H9 (cell line): ENCODE measurements at regions not wholly inside any gene's neighbourhood (a gene's known extent, or its start where the extent isn't known, plus 50 kb on each side); places are given as distances from the start of the nearest gene placed in this dataset.

ENCODE experiments used
- DNase-seq: peaks from one replicate; pipeline ENCODE4 v3.0.0-alpha.2; 2017
- H2AFZ ChIP-seq: one replicate; pipeline ENCODE4 v1.6.1; 2013; ENCODE audit warnings: mild to moderate bottlenecking, low read length, control low read depth, moderate library complexity
- H2AK5ac ChIP-seq: 2 replicates; pipeline ENCODE4 v1.6.1; 2013; ENCODE audit warnings: low read length, control low read depth, mixed read lengths; ENCODE audit not compliant: insufficient read length
- H2BK120ac ChIP-seq: one replicate; pipeline ENCODE4 v1.6.1; 2013; ENCODE audit warnings: low read depth, mild to moderate bottlenecking, low read length, control low read depth, inconsistent platforms; ENCODE audit not compliant: poor library complexity, severe bottlenecking
- H2BK12ac ChIP-seq: 2 replicates; pipeline ENCODE4 v1.6.1; 2013; ENCODE audit warnings: low read length, control low read depth, mixed read lengths, low read depth; ENCODE audit not compliant: insufficient read length
- H2BK15ac ChIP-seq: 2 replicates; pipeline ENCODE4 v1.6.1; 2013; ENCODE audit warnings: low read depth, low read length, control low read depth
- H2BK20ac ChIP-seq: one replicate; pipeline ENCODE4 v1.6.1; 2013; ENCODE audit warnings: low read depth, mild to moderate bottlenecking, low read length, control low read depth, inconsistent platforms; ENCODE audit not compliant: poor library complexity, severe bottlenecking
- H2BK5ac ChIP-seq: 2 replicates; pipeline ENCODE4 v1.6.1; 2013; ENCODE audit warnings: low read length, control low read depth, mixed read lengths; ENCODE audit not compliant: insufficient read length
- H3K14ac ChIP-seq: 2 replicates; pipeline ENCODE4 v1.6.1; 2013; ENCODE audit warnings: low read length, control low read depth; ENCODE audit not compliant: insufficient read depth
- H3K18ac ChIP-seq: 2 replicates; pipeline ENCODE4 v1.6.1; 2013; ENCODE audit warnings: low read depth, mild to moderate bottlenecking, mixed read lengths, low read length, control low read depth; ENCODE audit not compliant: insufficient read length
- H3K23ac ChIP-seq: 2 replicates; pipeline ENCODE4 v1.6.1; 2013; ENCODE audit warnings: low read length, control low read depth, mixed read lengths, low read depth; ENCODE audit not compliant: insufficient read length
- H3K23me2 ChIP-seq: 2 replicates; pipeline ENCODE4 v1.6.1; 2013; ENCODE audit warnings: low read depth, mild to moderate bottlenecking, mixed read lengths, low read length, control low read depth; ENCODE audit not compliant: insufficient read length, poor library complexity, severe bottlenecking
- H3K27ac ChIP-seq: 2 replicates; pipeline ENCODE4 v1.5.1; 2013; ENCODE audit warnings: low read length, control low read depth, mixed read lengths, low read depth; ENCODE audit not compliant: insufficient read length
- H3K27me3 ChIP-seq: 2 replicates; pipeline ENCODE4 v1.6.1; 2013; ENCODE audit warnings: low read length, control low read depth, inconsistent platforms; ENCODE audit not compliant: insufficient read depth
- H3K4ac ChIP-seq: 2 replicates; pipeline ENCODE4 v1.6.1; 2013; ENCODE audit warnings: low read depth, mild to moderate bottlenecking, control low read depth, inconsistent platforms, low read length, moderate library complexity
- H3K4me1 ChIP-seq: 2 replicates; pipeline ENCODE4 v1.6.1; 2013; ENCODE audit warnings: low read length, control low read depth, inconsistent platforms; ENCODE audit not compliant: insufficient read depth
- H3K4me2 ChIP-seq: 2 replicates; pipeline ENCODE4 v1.6.1; 2013; ENCODE audit warnings: low read length, control low read depth, mixed read lengths; ENCODE audit not compliant: insufficient read length, insufficient read depth
- H3K56ac ChIP-seq: 2 replicates; pipeline ENCODE4 v1.6.1; 2013; ENCODE audit warnings: low read depth, mild to moderate bottlenecking, mixed read lengths, low read length, control low read depth; ENCODE audit not compliant: insufficient read length
- H3K79me1 ChIP-seq: 2 replicates; pipeline ENCODE4 v1.6.1; 2013; ENCODE audit warnings: low read depth, mild to moderate bottlenecking, moderate library complexity, low read length, control low read depth, inconsistent platforms; ENCODE audit not compliant: insufficient read depth, poor library complexity, severe bottlenecking
- H3K79me2 ChIP-seq: 2 replicates; pipeline ENCODE4 v1.6.1; 2013; ENCODE audit warnings: low read length, control low read depth, inconsistent platforms; ENCODE audit not compliant: insufficient read depth
- H3K9ac ChIP-seq: 2 replicates; pipeline ENCODE4 v1.6.1; 2013; ENCODE audit warnings: low read length, control low read depth, mixed read lengths; ENCODE audit not compliant: insufficient read length; ENCODE audit errors: extremely low read depth
- H3K9me3 ChIP-seq: one replicate; pipeline ENCODE4 v1.6.1; 2013; ENCODE audit warnings: low read depth, low read length, inconsistent platforms; ENCODE audit not compliant: control insufficient read depth
- H3T11ph ChIP-seq: one replicate; pipeline ENCODE4 v1.6.1; 2013; ENCODE audit warnings: mild to moderate bottlenecking, low read length, control low read depth, inconsistent platforms
- H4K20me1 ChIP-seq: one replicate; pipeline ENCODE4 v1.6.1; 2013; ENCODE audit not compliant: control insufficient read depth, insufficient read length, insufficient read depth
- H4K5ac ChIP-seq: 2 replicates; pipeline ENCODE4 v1.6.1; 2013; ENCODE audit warnings: low read depth, mild to moderate bottlenecking, mixed read lengths, low read length, control low read depth; ENCODE audit not compliant: insufficient read length
- H4K8ac ChIP-seq: replicated peaks from 2 replicates; pipeline ENCODE4 v1.6.1; 2013; ENCODE audit warnings: low read length, control low read depth, mixed read lengths, low read depth; ENCODE audit not compliant: insufficient read length
- H4K91ac ChIP-seq: 2 replicates; pipeline ENCODE4 v1.6.1; 2013; ENCODE audit warnings: low read depth, mild to moderate bottlenecking, moderate library complexity, mixed read lengths, low read length, control low read depth; ENCODE audit not compliant: insufficient read length
- H3K27ac Mint-ChIP-seq, 3 experiments: 2 replicates in 2 of 3; 3 replicates in 1 of 3; pipeline ENCODE4 v1.8.0; 2020 to 2021; ENCODE audit warnings: mixed read lengths in 3 of 3, mild to moderate bottlenecking in 1 of 3, moderate library complexity in 1 of 3
- H3K27me3 Mint-ChIP-seq: 2 replicates; pipeline ENCODE4 v1.8.0; 2021; ENCODE audit warnings: low read depth, mild to moderate bottlenecking, moderate library complexity, mixed read lengths
- H3K36me3 Mint-ChIP-seq, 3 experiments: 2 replicates in 2 of 3; 3 replicates in 1 of 3; pipeline ENCODE4 v1.8.0; 2020 to 2021; ENCODE audit warnings: low read depth in 3 of 3, mixed read lengths in 3 of 3; ENCODE audit not compliant: insufficient read depth in 1 of 3
- H3K4me1 Mint-ChIP-seq, 2 experiments: 2 replicates each; pipeline ENCODE4 v1.8.0; 2020; ENCODE audit warnings: mixed read lengths in 2 of 2
- H3K4me3 Mint-ChIP-seq, 2 experiments: 2 replicates in 1 of 2; 3 replicates in 1 of 2; pipeline ENCODE4 v1.8.0; 2020 to 2021; ENCODE audit warnings: mild to moderate bottlenecking in 2 of 2, mixed read lengths in 2 of 2, moderate library complexity in 1 of 2
- H3K9me3 Mint-ChIP-seq, 2 experiments: 2 replicates in 1 of 2; 3 replicates in 1 of 2; pipeline ENCODE4 v1.8.0; 2020; ENCODE audit warnings: mild to moderate bottlenecking in 2 of 2, mixed read lengths in 2 of 2, moderate library complexity in 1 of 2
- WGBS: extraction: QIAGEN DNeasy Blood & Tissue Kit; methylation state at CpG from one replicate; pipeline ENCODE4 v1.1.7; 2013; ENCODE audit warnings: missing lambda C conversion rate, low lambda C conversion rate, mixed read lengths; ENCODE audit not compliant: insufficient read length; ENCODE audit errors: extremely low coverage; 5-methylcytosine and 5-hydroxymethylcytosine counted together
- TF ChIP-seq, protein P1 (sequence below): fragments of 200-600 bp; sonication (generic); conservative IDR thresholded peaks from 3 replicates; pipeline ENCODE4 v1.8.0; 2021; ENCODE audit warnings: antibody characterized with exemption, mild to moderate bottlenecking

- Histone ChIP-seq H2BK120ac (no peak overlapping the region), H3K9me3 (no peaks in the 10 kb centered on the region), H3K14ac (no peak overlapping the region), H2BK20ac (no peak overlapping the region), H3K27ac (no peak overlapping the region), H3K23ac (no peak overlapping the region), H4K8ac (no peak overlapping the region), H3K18ac (no peak overlapping the region), H3T11ph (no peak overlapping the region), H2AK5ac (no peak overlapping the region), H3K56ac (no peak overlapping the region), H3K9ac (no peak overlapping the region), H3K4me2 (no peak overlapping the region), H3K27me3 (no peaks in the 10 kb centered on the region), H3K4ac (no peak overlapping the region), H3K79me1 (no peaks in the 10 kb centered on the region), H4K5ac (no peak overlapping the region), H4K20me1 (no peaks in the 10 kb centered on the region), H3K79me2 (no peaks in the 10 kb centered on the region), H2BK15ac (no peak overlapping the region), H3K4me1 (no peaks in the 10 kb centered on the region), H2BK12ac (no peak overlapping the region), H2AFZ (no peak overlapping the region), H3K23me2 (no peaks in the 10 kb centered on the region), H4K91ac (no peak overlapping the region), H2BK5ac (no peak overlapping the region)
- Mint-ChIP-seq H3K36me3 (peaks cover 16 to 28% (median 21%) of the 10 kb centered on the region in 3 experiments), H3K27me3 (no peaks in the 10 kb centered on the region; the same call in 1 of the 2 replicates), H3K4me3 (no peak overlapping the region), H3K9me3 (peaks cover 23 to 24% of the 10 kb centered on the region in 2 experiments), H3K27ac (no peak overlapping the region), H3K4me1 (no peaks in the 10 kb centered on the region)
- WGBS = no CpG with 5 or more reads among the region's 20 CpGs
- DNase-seq = no peak
- TF ChIP-seq, protein P1, sequence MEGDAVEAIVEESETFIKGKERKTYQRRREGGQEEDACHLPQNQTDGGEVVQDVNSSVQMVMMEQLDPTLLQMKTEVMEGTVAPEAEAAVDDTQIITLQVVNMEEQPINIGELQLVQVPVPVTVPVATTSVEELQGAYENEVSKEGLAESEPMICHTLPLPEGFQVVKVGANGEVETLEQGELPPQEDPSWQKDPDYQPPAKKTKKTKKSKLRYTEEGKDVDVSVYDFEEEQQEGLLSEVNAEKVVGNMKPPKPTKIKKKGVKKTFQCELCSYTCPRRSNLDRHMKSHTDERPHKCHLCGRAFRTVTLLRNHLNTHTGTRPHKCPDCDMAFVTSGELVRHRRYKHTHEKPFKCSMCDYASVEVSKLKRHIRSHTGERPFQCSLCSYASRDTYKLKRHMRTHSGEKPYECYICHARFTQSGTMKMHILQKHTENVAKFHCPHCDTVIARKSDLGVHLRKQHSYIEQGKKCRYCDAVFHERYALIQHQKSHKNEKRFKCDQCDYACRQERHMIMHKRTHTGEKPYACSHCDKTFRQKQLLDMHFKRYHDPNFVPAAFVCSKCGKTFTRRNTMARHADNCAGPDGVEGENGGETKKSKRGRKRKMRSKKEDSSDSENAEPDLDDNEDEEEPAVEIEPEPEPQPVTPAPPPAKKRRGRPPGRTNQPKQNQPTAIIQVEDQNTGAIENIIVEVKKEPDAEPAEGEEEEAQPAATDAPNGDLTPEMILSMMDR = no peak
Observed at GRCh38 chr6:134604014-134604676, 286.2 kb upstream of the SGK1 start.
